ENCODE measurements at regions not wholly inside any gene's neighbourhood (a gene's known extent, or its start where the extent isn't known, plus 50 kb on each side); places are given as distances from the start of the nearest gene placed in this dataset.
"Not testable (repeated sequence)": the region's sequence is repeated elsewhere in the genome, so short reads cannot be mapped to it uniquely, and the experiment has no call there.

DNA sequence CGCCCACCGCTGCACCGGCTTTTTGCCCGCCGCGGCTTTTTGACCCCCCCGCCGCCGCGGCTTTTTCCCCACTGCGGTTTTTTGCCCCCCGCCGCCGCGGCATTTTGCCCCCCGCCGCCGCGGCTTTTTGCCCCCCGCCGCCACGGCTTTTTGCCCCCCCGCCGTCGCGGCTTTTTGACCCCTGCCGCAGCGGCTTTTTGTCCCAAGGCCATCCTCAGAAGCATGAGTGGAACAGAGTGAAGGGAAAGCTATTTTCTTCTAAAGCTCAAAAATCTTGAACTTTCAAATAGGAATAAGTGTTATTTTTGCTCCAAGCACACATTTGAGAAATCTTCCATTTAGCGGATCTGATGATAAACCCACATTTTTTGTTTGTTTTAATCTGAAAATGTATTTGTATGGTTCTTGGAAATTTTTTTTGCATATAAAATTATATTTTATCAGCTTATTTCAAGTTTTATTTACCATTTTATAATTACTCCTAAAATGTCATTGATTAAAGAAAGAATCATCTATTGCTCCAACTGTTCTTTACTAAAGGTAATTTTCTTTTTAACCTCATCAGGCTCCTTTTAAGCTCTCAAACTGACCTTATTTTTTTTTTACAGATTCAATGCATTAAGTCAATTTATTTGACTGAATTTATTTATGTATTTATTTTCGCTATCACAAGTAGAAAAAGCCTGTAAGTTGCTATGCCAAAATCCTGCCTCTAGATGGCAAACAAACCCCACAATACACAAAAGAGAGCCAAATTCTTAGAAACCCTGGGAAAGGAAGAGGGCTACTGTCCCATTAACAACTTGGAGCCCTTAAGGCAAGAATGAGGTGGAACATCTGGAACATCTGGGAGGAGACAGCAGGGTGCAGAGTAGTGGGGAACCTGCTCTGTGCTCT lies 460.3 kb downstream of the ZNF33B start:
- TF ChIP-seq, protein P1, sequence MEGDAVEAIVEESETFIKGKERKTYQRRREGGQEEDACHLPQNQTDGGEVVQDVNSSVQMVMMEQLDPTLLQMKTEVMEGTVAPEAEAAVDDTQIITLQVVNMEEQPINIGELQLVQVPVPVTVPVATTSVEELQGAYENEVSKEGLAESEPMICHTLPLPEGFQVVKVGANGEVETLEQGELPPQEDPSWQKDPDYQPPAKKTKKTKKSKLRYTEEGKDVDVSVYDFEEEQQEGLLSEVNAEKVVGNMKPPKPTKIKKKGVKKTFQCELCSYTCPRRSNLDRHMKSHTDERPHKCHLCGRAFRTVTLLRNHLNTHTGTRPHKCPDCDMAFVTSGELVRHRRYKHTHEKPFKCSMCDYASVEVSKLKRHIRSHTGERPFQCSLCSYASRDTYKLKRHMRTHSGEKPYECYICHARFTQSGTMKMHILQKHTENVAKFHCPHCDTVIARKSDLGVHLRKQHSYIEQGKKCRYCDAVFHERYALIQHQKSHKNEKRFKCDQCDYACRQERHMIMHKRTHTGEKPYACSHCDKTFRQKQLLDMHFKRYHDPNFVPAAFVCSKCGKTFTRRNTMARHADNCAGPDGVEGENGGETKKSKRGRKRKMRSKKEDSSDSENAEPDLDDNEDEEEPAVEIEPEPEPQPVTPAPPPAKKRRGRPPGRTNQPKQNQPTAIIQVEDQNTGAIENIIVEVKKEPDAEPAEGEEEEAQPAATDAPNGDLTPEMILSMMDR (IDR thresholded peaks at IDR 0.05; ENCODE audit: low read length): peak; percentile 33; the same call in 1 of the 2 replicates
- not testable (repeated sequence) for TF ChIP-seq EZH2 (IDR thresholded peaks at IDR 0.05; ENCODE audit: borderline replicate concordance, low read length)

Measured in OCI-LY1 (cell line).